Activated naive CD4-positive, alpha-beta T cell treated with anti-CD3 and anti-CD28 coated beads, Interleukin-2, amount 50 U/mL, for 72 hours (primary cell): ENCODE measurements at regions not wholly inside any gene's neighbourhood (a gene's known extent, or its start where the extent isn't known, plus 50 kb on each side); places are given as distances from the start of the nearest gene placed in this dataset.

Experiments used
- ATAC-seq, 2 donors: fragments of 150-1000 bp; cut with Tn5 transposase; 2 replicates each; pipeline ENCODE4 v1.10.0; 2021; ENCODE audit warnings: mild to moderate bottlenecking in 2 of 2, moderate library complexity in 2 of 2
- DNase-seq, 2 donors: peaks; one replicate each; pipeline ENCODE4 v3.0.0; 2021 to 2022; ENCODE audit warnings: low spot score in 2 of 2
- H3K27ac Mint-ChIP-seq, 2 donors: one replicate each; pipeline ENCODE4 v1.8.0; 2022; ENCODE audit warnings: mild to moderate bottlenecking in 2 of 2, mixed read lengths in 2 of 2
- H3K36me3 Mint-ChIP-seq, 2 donors: one replicate each; pipeline ENCODE4 v1.8.0; 2022; ENCODE audit warnings: mixed read lengths in 2 of 2
- H3K9me3 Mint-ChIP-seq, 2 donors: one replicate each; pipeline ENCODE4 v1.8.0; 2022; ENCODE audit warnings: mixed read lengths in 2 of 2

- DNase-seq (no peak), ATAC-seq (no peak)
- Mint-ChIP-seq H3K27ac (no peak overlapping the region), H3K9me3 (peaks cover 16 to 28% of the 10 kb centered on the region in 2 donors), H3K36me3 (no peaks in the 10 kb centered on the region)
Measured at GRCh38 chr2:153156743-153157142, 321.8 kb downstream of the RPRM start.

DNA sequence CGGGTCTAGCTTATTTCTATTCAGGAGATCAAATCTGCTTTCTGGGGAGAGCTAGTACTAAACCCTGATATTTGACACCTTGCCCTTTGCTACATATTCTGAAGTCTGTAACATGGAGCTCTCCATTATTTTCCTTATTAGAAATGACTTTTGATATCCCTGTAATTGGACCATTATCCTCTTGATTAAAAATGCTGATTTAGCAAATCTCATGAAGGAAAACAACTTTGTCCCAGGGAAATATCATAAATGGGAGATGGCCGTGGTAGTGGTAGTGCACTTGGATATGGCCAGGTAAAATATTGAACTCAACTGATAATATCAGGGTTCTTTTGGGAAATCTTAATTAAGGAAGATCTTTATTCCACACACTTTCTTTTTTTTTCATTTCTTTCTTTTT, 326.5 kb downstream of the RPRM start:
- DNase-seq (no peak), ATAC-seq (no peak)
- Mint-ChIP-seq H3K36me3 (no peaks in the 10 kb centered on the region), H3K9me3 (peaks cover 16 to 28% of the 10 kb centered on the region in 2 donors), H3K27ac (no peak overlapping the region)

DNA sequence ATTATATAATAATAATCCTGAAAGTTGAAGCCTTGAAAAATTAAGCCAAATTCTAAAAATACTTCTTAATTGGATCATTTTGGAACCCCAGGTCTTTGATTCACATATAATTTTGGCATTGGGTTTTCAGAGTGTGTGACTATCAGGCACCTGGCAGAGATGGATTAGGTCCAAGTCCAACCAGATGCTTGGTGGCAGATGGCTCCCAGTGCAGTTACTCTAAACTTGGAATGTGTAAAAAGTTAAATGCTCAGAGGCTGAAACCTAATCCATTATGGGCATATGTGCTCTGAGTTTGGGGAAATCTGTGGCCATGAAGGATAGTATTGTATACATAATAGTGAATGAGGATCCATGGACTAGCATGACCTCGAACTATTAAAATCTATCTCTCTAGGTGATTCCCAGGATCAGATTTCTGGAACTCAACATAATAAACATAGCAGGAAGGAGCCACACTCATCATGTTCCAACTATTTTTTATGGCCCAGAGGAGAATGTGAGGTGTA, 333.0 kb downstream of the RPRM start:
- DNase-seq (no peak), ATAC-seq (no peak)
- Mint-ChIP-seq H3K27ac (no peak overlapping the region), H3K36me3 (no peaks in the 10 kb centered on the region), H3K9me3 (peaks cover 0 to 7% of the 10 kb centered on the region in 2 donors)

DNA sequence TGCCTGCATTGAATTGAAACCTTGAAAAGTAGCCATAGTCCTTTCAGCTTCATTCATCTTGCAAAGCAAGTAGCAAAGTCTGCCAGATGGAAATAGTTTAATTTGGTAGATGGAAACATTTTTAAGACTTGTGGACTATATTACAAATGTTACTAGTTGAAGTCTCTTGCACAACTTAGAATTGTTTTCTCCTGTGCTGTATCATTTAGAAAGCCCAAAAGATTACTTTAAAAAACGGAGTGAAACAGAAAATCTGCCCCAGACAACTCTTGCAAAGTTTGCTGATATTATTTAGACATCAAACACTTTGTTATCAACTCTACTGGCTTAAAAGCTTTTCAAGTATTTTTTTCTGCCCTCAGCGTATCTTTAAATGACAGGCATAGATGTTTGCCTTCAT, 335.0 kb downstream of the RPRM start:
- no peak for ATAC-seq
- H3K9me3 Mint-ChIP-seq = peaks cover 4 to 7% of the 10 kb centered on the region in 2 donors
- no peaks in the 10 kb centered on the region for H3K36me3 Mint-ChIP-seq
- no peak for DNase-seq
- no peak overlapping the region for H3K27ac Mint-ChIP-seq

- Mint-ChIP-seq H3K27ac (no peak overlapping the region), H3K9me3 (peaks cover 4 to 7% of the 10 kb centered on the region in 2 donors), H3K36me3 (no peaks in the 10 kb centered on the region)
- DNase-seq (no peak), ATAC-seq (no peak)
Measured at GRCh38 chr2:153140498-153140897, 338.1 kb downstream of the RPRM start.

DNA sequence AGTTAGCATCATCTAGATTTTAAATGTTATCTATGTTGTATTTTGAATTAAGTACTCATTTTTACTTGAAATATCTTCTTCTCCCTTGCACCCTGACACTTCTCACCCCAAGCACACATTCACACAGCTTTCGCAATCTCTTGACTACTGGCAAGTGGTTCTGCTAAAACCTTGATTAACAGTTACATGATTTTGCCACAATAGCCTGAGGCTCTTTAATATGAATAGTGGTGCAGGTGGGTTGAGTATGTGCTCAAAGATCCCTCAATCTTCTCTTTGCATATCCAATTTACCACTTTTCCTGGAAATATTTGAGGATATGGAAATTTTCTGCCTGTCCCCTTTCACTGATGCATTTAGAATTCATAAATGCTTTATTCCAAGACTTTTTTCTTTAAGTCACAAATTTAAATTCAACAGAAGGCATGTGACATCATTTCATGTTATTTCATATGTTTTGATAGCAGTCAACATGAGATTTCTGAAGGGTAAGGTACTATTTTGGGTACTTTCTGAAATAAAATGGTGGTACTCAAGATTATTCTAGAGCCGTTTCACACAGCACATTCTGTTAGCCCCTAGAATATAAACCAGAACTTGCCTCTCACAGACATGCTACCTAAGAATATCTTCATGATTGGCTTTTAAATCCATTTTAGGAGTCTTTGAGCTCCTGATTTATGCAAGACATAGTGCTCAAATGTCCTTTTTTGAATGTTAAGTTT, 339.7 kb downstream of the RPRM start:
- DNase-seq (no peak), ATAC-seq (no peak)
- H3K36me3 Mint-ChIP-seq = no peaks in the 10 kb centered on the region
- peaks cover 4 to 11% of the 10 kb centered on the region in 2 donors for H3K9me3 Mint-ChIP-seq
- no peak overlapping the region for H3K27ac Mint-ChIP-seq

DNA sequence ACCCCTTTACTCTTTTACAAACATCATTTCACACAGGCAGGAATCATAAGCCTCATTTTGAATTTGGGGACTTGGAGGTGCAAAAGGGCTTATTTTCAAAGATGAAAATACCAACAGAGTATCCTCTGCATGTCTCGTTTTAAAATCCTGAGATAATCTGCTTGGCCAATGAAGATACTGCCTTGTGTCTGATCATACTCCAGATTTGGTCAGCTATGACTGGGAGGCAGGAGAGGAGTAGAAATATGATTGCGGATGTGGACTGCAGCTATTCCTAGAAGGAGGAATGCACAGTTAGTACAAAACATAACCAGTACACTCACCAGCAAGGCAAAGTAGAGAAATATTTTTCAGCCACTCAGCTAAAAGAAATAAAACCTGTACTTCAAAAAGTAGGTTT, 342.3 kb downstream of the RPRM start:
- H3K27ac Mint-ChIP-seq = no peak overlapping the region
- DNase-seq = no peak
- no peak for ATAC-seq
- H3K36me3 Mint-ChIP-seq = no peaks in the 10 kb centered on the region
- H3K9me3 Mint-ChIP-seq = peaks cover 4% of the 10 kb centered on the region in 2 donors

- no peak for ATAC-seq
- no peak for DNase-seq
- Mint-ChIP-seq H3K9me3 (peaks cover 8 to 9% of the 10 kb centered on the region in 2 donors), H3K36me3 (no peaks in the 10 kb centered on the region), H3K27ac (no peak overlapping the region)
Measured at GRCh38 chr2:153134725-153135124, 343.8 kb downstream of the RPRM start.

- Mint-ChIP-seq H3K36me3 (no peaks in the 10 kb centered on the region), H3K9me3 (peaks cover 3 to 9% of the 10 kb centered on the region in 2 donors), H3K27ac (no peak overlapping the region)
- DNase-seq (no peak), ATAC-seq (no peak)
Measured at GRCh38 chr2:153133716-153134115, 344.8 kb downstream of the RPRM start.

DNA sequence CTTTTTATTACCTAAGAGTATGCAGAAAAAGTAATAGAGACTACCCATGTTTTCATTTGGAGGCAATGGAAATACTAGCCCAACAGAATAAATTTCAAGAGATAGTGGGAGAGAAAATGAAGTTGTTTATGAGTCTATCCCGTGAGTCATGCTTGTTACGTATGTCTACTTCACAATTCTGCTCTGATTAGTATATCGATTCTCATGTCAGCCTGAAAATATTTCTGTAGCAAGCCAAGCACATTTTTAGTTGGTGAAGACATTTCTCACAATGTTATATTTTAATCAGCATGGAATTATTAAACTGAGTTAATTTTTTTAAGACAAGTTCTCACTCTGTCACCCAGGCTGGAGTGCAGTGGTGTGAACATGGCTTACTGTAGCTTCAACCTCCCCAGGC, 346.1 kb downstream of the RPRM start:
- DNase-seq (no peak), ATAC-seq (no peak)
- Mint-ChIP-seq H3K9me3 (peaks cover 3 to 9% of the 10 kb centered on the region in 2 donors), H3K36me3 (no peaks in the 10 kb centered on the region), H3K27ac (no peak overlapping the region)

GRCh38 chr2:153115141-153115540, 363.4 kb downstream of the RPRM start:
- H3K9me3 Mint-ChIP-seq = peaks cover 8 to 9% of the 10 kb centered on the region in 2 donors
- no peaks in the 10 kb centered on the region for H3K36me3 Mint-ChIP-seq
- ATAC-seq (no peak), DNase-seq (no peak)
- no peak overlapping the region for H3K27ac Mint-ChIP-seq

DNA sequence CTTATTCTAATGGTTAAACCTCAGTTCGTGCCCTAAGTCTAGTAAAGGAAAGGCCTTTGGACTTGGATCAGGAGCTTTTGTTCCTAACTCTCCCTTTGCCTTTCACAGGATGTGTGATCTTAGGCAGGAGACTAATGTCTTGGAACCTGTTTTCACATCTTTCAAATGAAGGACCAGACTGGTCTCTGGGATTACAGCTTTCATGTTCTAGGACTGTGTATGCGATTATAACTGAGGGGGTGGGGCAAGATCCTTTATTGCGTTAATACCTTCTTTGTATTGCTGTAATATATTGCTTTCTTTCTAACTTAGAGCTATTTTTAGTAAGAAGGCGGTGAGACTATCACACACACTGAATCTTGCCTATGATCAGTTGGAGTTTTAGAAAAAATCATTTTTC, 368.1 kb downstream of the RPRM start:
- no peak for ATAC-seq
- no peak for DNase-seq

GRCh38 chr2:153109793-153110192, 368.8 kb downstream of the RPRM start:
- Mint-ChIP-seq H3K36me3 (no peaks in the 10 kb centered on the region), H3K9me3 (no peaks in the 10 kb centered on the region), H3K27ac (no peak overlapping the region)
- DNase-seq (no peak), ATAC-seq (no peak)

More for the DNA sequence above, 368.1 kb downstream of the RPRM start:
- no peaks in the 10 kb centered on the region for H3K9me3 Mint-ChIP-seq
- H3K27ac Mint-ChIP-seq = no peak overlapping the region
- no peaks in the 10 kb centered on the region for H3K36me3 Mint-ChIP-seq

DNA sequence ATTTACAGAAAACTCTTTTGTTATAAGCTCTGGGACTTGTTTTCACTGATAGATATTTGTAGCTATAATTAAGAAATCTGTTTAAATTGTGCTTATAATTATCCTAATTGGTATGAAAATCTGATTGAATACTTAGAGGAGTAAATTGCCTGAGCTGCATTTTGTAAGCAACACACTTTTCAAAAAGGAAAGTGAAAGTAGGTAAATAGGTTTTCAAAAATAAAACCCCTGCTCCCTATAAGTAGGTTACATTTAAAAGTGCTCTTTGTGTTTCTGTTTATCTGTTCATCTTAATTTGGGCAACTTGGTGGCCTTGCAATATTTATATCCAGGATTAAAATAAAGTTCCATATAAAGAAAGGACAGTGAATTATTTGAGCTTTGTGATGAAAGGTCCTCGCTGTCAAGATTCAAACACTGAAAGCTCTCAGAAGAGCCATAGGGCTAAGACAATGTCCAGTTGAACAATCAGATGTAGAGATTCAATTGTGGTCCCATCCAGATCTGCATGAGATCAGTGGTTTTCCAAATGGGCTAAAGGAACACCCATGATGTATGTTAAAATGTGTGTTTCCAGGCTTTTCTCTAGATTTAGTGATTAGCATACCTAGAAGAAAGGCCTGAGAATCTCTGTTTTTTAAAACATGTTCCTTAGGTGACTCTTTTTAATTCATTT, 371.6 kb downstream of the RPRM start:
- H3K27ac Mint-ChIP-seq = no peak overlapping the region
- DNase-seq (no peak), ATAC-seq (no peak)
- H3K36me3 Mint-ChIP-seq = no peaks in the 10 kb centered on the region
- H3K9me3 Mint-ChIP-seq = no peaks in the 10 kb centered on the region

DNA sequence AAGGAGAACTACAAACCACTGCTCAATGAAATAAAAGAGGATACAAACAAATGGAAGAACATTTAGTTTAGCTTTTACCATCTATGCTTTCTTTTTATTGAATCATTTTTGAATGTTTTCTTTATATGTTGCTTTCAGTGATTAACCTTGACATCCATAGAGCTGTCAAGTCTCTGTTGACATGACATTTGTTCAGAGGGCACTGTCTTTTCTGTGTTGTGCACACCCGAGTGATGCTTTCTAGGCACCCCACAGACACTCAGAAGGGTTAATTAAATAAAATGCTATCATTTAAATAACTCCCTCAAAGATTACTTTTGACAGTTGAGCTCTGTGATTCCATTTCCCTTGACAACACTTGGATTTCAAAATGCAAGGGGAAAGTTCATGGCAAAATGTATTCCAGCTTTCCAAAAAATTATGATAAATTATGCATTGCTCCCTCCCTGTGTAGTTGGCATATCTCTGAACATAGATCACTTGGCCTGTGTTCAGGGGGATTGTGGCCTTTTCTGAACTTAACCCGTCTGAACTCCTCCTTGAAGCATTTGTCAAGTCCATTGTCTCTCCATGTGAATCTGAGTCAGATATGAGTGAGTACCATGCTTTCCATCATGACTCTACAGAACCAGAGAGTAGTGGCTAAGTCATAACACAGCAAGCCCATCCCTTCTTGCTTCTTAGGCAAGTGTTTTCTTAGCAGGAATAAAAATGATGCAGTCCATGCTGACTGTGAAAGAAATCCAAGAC, 372.6 kb downstream of the RPRM start:
- H3K27ac Mint-ChIP-seq = no peak overlapping the region
- ATAC-seq = no peak

GRCh38 chr2:153101187-153101586, 377.4 kb downstream of the RPRM start:
- no peaks in the 10 kb centered on the region for H3K36me3 Mint-ChIP-seq
- no peak for ATAC-seq
- H3K9me3 Mint-ChIP-seq = no peaks in the 10 kb centered on the region
- no peak for DNase-seq
- H3K27ac Mint-ChIP-seq = no peak overlapping the region

More for the DNA sequence above, 372.6 kb downstream of the RPRM start:
- DNase-seq = no peak
- no peaks in the 10 kb centered on the region for H3K36me3 Mint-ChIP-seq
- no peaks in the 10 kb centered on the region for H3K9me3 Mint-ChIP-seq

DNA sequence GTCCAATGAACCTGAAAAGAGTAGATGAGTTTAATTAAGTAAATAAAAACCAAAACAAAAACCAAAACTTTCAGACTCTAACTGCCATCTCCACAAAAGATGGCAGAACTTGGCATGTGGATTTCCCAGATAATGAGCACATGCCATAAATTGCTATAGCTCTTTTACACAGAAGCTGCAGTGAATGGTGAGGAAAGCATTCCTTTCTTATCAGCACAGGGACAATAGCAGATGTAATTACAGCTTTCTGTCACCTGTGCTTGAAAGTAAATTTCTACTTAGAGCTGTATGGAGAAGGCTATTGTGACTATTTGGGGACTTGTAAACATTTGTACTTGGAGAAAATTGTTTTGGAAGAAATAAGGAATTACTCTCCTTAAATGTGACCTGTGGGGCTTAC, 378.4 kb downstream of the RPRM start:
- Mint-ChIP-seq H3K36me3 (no peaks in the 10 kb centered on the region), H3K27ac (no peak overlapping the region), H3K9me3 (no peaks in the 10 kb centered on the region)
- no peak for DNase-seq
- no peak for ATAC-seq
